ENCODE measurements at regions not wholly inside any gene's neighbourhood (a gene's known extent, or its start where the extent isn't known, plus 50 kb on each side); places are given as distances from the start of the nearest gene placed in this dataset.

DNA sequence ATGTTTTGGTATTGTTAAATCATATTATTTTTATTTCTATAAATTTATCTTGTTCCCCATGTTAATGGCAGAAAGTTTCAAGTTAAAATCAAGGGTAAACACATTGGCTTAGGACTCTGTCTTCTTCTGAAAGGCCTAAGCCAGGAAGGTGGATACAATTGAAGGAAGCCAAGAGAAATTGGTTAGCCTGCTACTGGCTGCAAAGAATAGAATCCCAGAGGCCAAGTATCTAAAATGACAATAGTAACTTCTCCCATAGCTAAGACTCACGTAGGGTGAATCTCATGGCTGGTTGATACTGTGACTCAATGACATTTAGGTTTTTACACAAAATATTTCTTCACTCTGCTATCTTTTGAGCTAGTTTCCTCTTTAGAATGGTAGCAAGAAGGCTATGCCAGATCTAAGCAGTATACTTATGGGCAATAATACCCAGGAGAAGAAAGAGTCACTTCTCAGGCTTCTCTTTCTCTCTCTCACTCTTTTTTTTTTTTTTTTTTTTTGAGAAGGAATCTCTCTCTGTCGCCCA is 621.5 kb upstream of the TBL1XR1 start:
- DNase-seq (ENCODE audit: low spot score): no peak

DNA sequence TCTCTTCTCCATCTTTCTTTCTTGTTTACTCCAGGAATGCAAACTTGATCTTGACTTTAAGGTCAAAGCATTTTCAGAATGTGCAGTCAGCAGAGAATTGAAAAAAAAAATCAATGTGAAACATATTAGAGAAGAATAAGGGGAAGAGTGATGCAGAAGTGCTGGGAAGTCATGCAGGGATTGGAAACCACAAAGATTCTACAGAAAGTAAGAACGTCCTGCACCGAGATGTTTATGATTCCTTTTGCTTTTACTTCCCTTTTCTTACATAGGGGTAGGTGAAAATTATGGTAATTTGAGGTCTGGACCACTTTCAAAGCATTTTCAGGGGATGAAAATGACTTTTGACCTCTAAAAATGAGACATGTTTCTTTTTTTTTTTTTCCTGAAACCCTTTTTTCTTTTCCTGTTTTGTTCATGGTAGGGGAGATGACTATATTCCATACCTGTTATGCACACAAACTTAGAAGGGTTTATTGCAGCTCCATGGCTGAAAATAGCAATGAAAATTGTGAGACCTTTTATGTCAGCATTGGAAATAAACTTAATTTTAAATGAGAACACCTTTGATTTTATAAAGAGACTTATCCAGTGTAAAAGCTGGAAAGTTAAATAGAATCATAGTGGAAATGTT is 623.5 kb upstream of the TBL1XR1 start:
- no peak for DNase-seq (ENCODE audit: low spot score)

DNA sequence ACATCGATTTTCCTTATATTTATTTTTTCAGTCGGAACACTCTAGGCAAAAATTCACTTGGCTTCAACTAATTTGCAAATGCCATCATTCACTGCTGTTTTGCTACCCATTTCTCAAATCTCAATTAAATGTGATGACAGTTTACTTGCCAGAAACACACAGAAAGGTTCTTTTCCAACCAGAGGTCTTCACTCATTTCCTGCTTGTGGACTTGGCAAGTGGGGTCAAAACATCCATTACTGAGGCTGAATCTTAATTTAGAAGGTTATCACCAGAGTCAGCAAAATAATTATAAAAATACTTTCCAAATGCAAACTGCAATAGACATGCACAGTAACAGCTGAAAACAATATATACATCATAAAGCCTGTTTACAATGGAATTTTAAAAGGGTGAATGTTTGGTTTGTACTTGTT is 625.4 kb upstream of the TBL1XR1 start:
- no peak for DNase-seq (ENCODE audit: low spot score)

DNA sequence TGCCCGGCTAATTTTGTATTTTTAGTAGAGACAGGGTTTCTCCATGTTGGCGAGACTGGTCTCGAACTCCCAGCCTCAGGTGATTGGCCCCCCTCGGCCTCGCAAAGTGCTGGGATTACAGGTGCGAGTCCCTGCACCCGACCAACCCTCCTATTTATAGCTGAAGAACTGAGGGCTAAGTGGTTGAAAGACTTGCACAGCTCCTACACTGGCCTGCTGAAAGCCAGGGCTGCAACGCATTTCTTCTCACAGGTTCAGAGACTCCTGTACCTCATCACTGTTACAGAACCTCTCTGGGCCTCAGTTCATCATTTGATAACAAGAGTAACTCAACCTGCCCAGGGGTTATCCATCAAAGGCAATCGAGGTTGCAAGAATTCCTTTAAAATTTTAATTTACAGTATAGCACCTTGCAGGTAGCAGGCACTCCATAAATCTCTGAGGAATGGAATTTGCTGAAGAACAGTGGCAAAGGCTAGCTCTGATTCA is 626.5 kb upstream of the TBL1XR1 start:
- no peak for DNase-seq (ENCODE audit: low spot score)

DNA sequence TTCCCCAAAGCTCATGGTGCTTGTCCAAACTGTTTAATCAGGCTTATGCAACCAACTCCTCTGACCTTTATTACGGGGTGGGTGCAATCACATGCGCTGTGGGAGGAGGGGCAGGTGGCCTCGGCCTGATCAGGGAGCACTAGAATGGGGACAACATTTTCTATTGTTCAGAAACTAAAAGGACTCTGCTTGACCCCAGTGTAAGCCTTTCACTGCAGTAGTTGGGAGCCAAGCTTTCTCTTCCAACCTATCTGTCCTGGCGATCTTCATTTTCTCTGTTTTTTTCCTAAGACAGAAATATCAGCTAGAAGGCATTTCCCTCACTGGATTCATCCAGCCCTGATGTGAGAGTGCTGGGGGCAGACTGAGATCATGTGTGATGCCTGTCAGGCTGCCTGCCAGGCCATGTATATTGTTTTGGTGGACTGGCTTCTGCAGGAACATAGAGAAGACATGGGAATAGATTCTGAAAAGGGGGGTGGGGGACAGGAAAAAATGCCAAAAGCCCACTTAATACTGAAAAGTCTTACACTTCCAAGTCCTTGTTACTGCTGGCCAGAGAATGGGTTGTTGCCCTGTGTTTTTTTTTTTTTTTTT is 627.0 kb upstream of the TBL1XR1 start:
- no peak for DNase-seq (ENCODE audit: low spot score)

DNA sequence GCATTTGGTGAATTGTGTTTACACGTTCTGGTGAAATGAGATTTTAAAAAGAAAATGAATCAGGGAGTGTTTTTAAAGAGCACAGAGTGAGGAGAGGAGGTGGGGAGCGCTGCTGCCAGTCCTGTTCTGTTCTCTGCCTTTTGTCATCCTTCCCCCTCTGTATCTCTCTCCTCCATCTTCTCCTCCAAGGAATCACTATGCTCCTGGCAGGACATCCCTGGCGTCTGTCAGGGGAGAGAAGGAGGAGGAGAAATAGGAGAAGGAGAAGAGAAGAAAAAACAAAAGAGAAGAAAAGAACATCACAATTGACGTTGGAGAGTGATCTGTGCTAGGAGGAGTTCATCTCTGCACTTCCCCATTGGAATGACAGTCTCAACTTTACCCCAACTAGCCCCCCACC is 627.6 kb upstream of the TBL1XR1 start:
- no peak for DNase-seq (ENCODE audit: low spot score)

DNA sequence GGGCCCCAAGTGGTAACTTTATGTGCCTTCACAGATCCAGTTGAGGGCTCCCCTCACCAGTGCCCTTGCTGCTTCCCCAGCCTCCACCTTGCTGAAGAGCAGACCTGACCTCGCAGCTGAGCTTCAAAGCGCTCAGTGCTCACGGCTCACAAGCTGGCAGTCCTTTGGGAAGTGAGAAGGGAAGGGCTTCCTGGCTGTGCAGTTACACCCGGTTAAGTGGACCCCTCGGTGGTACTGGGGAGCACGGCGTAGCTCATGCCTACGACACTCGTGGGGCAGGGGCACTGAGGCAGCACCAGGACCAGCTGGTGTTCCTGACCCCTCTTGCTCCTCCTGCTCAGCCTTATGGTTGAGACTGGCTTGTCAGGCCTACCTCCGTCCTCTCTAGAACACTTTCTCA is 629.0 kb upstream of the TBL1XR1 start:
- no peak for DNase-seq (ENCODE audit: low spot score)

DNA sequence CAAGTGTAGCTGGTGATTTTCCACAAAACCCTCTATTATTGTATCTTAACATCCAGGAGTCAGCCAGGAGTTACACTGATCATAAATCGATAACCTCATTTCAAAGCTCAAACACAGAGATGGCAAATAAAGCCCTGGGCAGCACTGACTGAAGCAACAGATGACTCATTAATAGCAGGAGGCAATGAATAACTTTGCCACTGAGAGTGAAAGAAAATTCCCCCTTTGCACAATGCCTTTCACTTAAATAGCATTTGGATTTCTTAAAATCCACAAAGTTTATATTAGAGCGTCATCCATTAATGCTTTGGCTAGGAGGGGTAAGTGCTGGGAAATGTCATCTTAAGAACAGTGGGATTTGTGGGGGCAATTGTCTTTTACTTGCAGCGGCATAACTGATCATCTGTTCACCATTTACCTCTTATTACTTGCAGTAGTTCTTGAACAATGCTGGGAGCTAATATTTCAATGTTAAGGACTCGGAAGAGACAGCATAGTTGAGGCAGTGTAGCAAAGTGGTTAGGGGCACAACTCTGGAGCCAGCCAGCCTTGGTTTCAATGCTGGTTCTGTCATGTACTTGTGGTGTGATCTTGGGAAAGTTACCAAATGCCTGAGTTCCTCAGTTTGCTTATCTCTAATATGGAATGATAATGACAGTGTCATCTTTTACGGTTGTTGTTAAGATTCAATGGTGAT is 630.4 kb upstream of the TBL1XR1 start:
- DNase-seq (ENCODE audit: low spot score): no peak

DNA sequence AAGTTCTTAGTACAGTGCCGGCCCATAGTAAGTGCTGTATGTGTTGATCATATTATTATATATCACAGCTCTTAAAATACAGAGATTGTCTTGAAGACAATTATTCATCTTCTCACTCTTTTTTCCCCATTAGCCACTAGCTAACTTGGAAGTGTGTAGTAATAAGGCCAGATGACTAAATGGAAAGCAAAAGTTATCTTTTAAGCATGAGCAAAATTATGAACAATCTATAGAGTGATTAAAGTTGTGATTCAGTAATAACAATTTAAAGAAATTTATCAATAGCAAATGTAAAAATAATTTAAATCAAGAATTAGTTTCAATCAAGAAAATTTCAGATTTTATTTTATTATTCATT is 630.9 kb upstream of the TBL1XR1 start:
- DNase-seq (ENCODE audit: low spot score): no peak

DNA sequence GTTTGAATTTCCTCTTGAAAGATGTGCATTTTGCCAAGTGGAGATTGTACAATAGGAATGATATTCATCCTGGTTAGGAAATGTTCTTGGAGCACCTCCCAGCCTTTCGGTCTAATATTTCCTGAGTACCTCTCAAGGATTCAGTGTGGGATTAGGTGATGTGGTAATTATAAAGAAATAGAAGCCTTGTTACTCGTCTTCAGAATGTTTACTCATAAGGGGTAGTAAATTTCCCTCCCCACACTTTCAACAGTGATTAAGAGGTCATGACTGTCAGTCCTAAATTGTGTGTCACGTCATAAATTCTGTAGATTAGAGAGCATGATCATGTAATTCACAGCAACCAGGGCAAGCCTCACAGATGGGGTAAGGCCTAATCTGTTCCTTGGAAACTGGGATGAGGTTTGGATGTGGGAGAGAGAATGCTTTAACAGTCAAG is 633.1 kb upstream of the TBL1XR1 start:
- DNase-seq (ENCODE audit: low spot score): no peak

DNA sequence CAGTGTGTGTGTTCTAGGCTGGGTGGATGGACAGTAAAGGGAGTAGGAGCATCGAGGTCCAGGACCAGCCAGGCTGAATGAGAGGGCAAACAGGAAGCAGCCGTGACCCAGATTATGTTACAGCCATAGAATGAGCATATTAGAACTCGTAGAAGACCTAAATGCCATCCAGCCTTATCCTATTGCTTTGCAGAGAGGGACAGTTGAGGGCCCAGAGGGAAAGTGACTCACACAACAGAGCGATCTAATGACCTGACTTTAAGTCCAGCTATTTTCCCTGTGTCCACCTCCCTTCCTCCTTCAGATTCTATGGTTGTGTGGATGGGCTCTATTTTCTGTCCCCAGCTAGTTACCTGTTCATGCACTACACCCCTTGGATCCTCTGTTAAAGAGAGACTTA is 634.1 kb upstream of the TBL1XR1 start:
- DNase-seq (ENCODE audit: low spot score): no peak

DNA sequence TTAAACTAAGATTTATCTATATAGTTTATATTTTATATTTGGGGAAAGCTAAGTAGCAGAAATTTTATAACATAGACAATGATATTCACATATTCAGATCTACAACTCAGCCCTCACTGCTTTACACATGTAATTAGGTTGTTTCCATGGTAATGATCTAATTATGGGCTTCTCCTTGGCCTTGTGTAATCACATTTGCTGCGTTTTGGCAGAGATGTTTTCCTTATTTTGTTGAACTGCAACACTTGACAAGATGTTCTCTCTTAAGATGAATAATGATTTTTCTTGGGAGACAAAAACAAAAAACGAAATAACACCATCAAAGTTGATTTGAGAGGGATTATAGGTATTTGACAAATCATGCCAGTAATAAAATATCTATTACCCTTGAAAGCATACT is 635.6 kb upstream of the TBL1XR1 start:
- no peak for DNase-seq (ENCODE audit: low spot score)

DNA sequence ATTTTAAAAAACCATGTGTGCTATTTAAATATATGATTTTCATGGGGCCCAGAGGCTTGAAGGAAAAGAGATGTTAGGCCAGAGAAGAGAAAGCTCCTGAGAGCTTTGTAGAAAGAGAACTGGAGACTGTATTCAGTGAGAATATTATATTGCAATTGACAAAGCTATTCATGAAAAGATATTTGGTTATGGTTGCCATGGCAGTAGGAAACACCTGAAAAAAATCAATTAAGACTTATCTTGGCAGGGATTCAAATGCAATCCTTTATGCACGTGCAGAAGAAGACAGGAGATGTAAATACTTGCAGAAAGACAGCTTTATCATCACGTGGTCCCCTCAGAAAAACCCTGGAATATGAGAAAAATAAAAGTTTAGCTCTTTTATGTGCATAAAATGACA is 636.0 kb upstream of the TBL1XR1 start:
- DNase-seq (ENCODE audit: low spot score): no peak

DNA sequence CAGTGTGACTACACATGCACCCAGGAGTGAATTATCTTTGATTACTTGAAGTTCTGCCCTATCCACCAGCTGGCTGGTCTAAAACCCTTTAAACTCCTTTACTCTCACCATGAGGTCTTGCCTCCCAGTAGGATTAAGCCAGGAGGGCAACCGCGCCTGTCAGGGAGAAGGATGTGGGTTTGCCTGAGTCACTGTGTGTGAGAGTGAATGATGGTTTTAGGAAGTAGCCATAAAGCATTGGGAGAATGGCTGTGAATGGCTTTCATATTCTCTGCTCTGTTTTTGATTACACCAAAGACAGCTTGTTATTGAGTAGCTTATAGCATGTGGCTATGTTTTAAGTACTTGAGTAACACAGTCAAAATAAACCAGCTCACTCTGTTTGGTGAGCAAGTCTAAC is 637.7 kb upstream of the TBL1XR1 start:
- DNase-seq (ENCODE audit: low spot score): no peak

DNA sequence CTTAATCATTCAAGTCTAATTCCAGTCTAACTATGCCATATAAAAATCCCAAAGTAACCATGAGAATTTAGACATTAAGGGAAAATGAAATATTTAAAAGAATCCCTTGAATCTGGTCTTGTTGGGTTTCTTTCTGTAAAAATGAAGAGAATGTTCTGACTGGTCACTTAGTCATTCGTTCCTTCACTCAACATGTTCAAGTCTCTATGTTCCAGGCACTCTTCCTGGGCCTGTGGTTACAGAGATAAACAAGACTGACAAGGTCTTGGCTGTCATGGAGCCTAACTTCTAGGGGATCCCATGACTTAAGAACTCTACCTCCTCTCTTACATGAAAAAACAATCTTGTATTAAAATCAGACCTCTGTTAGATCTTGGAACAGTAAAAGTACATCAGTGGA is 638.6 kb upstream of the TBL1XR1 start:
- DNase-seq (ENCODE audit: low spot score): no peak

DNA sequence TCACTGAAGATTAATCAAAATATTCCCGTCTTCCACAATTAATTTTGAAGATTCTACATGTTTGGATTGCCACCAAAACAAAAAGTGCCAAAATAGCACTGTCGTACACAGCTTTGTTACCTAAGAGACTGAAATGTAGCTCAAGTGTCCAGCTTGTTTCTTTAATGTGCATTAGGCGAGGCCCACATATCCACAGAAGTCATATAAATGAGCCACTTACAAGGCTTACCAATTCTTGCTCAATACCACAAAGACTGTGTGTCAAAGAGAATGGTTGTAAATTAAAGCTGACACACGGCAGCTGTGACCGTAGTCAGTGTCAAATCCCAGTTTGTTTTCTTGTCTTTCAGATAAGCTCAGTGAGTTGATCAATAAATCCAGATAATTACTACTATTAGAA is 639.4 kb upstream of the TBL1XR1 start:
- DNase-seq (ENCODE audit: low spot score): no peak

DNA sequence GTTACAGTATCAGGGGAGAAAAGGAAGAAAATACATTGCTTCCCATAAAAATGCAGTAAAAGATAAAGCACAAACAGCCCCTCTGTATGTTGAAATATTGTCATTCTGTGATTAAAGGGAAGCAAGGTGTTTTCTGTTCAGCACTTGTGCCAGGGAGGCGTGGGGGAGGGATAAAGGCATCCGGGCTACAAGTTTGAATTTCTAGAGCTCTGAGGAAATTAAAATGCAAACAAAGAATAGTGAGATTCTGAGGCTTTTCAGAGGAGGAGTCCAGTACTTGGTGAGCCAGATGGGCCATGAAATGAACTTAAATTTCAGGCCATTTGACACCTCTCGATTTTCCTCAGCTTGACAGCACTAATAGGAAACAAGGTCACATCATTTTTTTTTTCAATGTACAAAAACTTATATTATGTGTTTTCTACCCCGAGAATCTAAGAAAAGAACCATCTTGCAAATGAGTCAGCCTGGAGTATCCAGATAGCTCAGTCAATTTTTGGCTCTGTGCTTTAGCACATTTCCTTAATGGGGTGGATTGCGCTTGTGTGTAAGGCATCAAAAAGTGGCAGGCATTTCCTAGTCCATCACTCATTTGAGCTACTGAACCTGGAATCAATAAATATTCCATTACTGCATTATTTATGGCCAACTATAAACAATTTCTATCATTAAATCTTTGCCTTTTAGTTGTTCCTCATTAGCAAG is 640.8 kb upstream of the TBL1XR1 start:
- DNase-seq (ENCODE audit: low spot score): no peak

DNA sequence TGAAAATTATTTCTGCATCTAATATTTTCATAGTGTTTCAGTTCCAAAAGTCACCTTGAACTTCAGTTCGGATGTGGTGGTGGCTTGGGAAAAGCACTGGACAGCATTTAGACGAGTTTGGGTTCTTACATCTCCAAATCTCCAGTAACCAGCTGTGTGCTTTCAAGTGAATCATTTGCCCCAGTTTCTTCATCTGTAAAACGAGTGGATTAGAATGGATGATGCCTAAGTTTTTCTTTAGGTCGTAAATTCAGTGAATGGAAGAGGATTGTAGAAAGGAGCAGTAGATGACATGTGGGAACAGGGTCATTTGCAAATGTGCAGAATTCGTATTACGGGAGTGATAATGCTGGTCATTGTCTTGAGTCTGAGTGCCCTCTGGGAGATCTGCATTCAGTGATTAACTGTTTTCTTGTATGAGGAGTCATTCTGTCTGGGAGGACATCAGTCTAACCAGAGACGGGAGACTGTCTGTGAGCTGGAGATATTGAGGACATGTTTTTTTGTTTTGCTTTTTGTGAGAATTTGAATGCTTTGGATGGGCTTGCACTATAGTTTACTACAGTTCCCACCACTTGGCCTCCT is 641.6 kb upstream of the TBL1XR1 start:
- no peak for DNase-seq (ENCODE audit: low spot score)

DNA sequence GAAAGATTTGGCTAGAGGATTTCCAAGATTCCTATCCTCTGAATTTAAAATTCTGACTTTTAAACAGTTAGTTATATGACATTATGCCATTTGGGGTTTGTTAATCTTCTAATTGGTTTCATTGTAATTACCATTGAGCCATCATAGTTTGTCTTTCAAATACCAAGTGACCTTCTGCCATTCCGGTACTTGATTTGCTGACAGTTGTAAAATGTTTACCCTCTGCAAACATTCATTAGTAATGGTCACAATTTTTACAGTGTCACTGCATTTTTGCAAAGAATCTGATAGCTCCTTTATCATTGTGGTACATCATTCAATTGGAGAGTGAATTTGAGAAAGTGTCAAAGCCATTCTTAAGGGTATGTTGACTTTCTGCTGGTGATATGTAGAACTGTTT is 645.0 kb upstream of the TBL1XR1 start:
- DNase-seq (ENCODE audit: low spot score): no peak

DNA sequence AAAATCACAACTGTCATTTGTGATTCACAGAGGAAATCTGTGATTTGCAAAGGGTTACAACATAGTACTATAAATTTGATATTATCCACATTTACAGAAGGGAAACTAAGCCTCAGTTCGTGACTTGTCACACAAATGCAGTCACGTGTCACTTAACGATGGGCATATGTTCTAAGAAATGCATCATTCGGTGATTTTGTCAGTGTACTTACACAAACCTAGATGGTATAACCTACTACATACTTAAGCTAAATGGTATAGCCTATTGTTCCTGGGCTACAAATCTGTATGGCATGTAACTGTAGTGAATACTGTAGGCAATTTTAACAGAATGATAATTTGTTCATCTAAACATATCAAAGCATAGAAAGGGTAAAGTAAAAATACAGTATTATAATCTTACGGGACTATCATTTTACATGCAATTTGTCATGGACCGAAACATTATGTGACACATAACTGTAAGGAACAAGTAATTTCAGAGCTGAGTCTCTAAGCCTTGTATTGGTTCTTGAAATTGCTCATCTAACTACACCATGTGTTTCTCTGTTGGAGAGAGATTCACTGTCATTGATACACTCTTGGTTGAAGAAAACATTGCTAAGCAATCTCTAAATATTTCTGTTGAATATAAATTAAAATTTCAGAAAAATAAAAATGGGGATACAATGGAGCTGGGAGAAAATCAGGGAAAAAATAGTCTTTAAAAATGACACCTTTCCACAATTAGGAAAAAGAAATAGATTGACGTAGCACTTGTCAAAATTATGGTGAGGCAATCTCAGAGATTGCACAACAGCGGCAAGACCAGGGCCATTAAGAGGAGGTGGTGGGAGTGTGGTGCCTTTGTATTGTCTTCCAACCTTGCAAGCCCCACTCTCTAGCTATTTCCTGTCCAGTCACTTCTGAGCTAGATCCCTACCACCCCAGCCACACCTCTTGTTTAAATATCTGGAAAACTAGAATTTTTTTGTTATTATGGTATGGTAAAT is 645.8 kb upstream of the TBL1XR1 start:
- DNase-seq (ENCODE audit: low spot score): no peak

All from left forelimb (tissue), 1 donor.